Mesenteric fat pad (tissue), 1 donor: ENCODE measurements at regions not wholly inside any gene's neighbourhood (a gene's known extent, or its start where the extent isn't known, plus 50 kb on each side); places are given as distances from the start of the nearest gene placed in this dataset.

Source experiments
- DNase-seq: peaks from one replicate; pipeline ENCODE4 v3.0.0-alpha.2; 2020; ENCODE audit warnings: low spot score
- donor health status: DM: yes; HTN: yes; CAD: no.

DNA sequence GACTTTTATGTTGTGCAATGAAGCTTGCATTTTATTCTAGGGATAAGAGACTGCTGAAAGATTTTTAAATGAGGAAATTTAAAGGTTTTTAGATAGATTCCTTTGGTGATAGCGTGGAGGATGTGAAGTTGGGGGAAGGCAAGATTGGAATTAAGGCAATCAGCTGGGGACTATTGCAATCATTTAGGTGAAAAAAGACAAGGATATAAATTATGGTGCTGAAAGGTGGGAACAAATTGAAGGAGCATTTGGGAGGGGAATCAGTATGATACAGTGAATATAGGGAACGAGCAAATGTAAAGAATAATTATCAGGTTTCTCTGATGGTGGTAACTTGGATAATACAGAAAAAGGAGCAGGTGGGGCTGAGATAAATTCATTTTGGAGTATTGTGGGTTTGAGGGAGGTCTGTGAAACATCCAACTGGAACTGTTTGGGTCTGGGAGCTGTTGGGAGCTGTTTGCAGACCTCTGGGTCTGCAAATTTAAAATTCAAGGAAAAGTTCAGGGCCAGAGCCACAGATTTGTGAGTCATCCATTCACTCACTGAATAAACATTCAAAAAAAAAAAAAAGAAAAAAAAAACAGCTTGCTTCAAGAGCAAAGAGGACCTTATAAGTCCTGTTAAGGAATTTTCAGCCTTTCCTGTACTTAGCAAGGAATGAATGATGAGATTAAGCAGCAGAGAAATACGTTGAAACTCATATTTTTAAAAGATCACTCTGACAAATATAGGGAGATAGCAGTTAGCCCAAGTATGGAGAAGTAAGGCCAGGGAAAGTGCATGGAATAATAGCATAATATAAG, 257.5 kb upstream of the FN1 start:
- no peak for DNase-seq

DNA sequence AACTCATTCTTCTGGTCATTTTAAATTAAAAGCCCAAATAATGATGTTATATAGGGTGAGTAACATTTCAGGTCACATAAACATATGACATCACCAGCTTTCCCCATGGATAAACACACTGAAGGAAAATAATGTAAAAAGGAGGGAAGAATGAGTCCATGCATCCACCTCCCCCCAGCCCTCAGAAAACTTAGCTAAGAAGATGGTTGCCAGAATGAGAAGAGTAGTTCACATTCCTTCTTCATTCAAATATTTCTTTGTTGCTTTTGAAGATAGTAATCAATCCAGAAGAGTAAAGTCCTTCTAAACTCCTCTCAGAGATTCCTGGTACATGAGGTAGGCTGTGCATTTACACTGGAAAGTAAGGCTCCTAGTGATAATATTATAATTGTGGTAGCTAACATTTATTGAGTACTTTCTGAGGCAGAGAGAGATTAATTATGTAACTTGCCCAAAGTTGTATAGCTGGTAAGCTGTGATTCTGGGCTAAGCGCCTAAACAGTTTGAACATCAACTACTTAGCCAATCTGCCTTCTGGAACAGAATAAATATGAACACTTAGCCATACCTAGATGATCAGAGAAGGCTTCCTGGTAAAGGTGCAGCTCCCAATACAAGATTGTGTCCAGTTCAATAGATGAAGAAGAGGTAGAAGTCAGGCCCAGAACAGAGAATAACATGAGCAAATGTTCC, 256.7 kb upstream of the FN1 start:
- no peak for DNase-seq

DNA sequence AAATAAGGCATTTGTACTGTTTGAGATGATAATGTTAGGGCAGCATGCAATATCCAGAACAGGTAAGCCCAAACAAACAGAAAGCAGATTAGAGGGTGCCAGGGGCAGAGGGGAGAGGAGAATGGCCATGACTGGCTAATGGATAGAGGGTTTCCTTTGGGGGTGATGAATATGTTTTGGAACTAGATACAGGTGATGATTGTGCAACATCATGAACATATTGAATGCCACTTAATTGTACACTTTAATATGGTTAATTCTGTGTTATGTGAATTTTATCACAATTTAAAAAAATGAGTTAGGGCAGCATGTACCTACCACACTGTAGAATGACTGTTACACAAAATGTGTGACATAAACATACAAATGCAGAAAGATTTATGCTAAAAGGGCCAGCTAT, 255.5 kb upstream of the FN1 start:
- no peak for DNase-seq

DNA sequence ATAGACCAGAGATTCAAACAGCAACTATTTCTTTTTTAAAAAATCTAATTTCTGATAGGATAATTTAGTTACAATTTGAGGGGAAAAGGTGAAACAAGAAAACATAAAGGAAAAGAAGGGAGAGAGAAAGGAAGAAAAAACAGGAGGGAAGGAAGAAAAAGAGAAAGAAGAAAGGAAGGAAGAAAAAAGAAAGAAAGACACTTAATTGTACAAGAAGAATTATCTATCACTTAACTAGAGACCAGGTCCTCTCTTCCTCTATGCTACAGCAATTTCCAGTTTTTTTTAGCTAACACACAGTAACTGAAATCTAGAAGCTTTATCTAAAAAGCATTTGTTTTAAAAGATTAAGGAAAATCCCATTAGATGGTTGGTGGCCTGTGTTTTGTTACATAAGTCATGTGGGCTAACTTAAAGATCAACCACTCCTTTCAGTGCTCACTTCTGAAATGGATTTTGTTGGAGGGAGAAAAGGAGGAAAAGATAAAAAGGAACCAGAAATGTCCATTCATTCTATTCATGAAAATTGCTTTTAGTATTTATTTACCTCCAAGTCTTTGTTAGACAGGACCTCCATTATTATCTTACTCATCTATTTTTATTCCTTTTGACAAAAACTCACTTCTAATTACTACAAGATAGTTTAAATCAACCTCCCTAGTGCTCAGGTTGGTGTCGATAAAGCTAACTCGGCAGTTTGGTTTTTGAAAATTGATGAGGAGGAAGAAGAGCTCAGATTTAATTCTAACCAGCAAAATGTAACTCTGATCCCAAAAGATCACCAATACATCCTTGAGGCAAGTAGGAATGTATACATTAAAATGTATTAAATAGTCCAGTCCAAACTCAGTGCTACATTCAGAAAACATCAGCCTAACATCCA, 251.5 kb upstream of the FN1 start:
- no peak for DNase-seq

DNA sequence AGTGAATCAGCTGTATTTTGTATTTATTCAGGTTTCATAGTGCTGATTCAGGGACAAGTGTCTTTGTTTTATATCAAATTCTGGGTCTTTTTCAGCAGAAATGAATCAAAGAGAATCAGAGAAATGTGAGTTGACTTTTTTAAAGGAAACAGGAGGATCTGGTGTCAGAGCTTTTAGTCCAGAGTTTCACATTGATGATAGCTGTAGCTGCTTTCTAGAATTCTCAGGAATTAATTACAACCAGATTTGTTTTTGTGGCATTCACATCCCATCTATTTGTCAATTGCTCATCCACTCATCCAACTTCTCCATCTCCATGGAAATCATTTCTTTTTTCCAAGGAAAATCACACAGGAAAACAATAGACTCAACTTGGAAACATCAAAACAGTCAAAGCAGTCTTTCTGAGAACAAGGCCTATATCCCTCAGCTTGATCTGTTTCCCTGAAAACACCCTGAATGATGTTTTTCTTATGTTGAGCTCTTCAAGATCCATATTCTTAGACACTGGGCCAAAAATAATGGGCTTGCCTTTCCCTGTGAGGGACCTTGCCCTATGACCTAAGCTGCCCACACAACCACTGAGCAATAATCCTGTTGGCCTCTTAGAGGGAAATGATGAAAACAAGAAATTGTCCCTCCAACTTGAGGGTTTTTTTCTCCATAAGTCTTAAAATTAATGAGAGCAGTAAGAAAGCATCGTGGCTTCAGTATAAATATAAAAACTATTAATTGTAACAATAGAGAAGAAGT, 249.5 kb upstream of the FN1 start:
- no peak for DNase-seq

DNA sequence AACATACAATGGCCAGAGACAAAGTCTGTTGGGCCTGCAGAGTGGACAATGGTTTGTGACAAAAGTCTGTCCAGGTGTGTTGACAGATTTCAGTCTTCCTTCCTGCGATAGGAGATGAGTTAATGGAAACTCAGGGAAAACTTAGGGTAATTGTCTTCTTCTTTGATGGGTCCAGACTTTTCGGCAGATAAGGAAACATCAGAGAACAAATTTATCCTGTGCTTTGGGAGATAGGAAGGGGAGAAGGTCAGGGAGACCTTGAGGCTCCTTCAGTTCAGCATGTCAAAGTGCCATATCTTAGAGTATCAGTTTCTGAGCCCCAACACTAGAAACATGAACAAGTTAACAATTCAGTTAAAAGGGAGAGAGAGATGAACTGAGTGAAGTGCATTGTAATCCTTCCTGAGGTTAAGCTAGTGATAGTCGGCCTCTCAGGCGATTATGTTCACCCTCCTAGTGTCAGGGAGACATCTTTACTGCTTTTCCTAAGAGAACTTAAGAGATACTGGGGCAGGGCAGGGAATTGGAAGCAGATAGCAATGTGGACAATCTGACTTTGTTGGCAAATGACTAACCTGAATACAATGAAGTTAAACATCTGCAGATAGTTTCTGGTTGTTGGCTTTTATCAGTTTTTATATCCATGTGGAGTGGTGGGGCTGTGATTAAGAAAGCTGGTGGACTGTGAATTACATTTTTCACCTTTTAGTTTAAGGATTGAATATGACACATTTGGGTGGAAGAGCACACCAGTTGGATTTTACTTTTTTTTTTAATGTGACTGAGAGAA, 248.8 kb upstream of the FN1 start:
- no peak for DNase-seq

DNA sequence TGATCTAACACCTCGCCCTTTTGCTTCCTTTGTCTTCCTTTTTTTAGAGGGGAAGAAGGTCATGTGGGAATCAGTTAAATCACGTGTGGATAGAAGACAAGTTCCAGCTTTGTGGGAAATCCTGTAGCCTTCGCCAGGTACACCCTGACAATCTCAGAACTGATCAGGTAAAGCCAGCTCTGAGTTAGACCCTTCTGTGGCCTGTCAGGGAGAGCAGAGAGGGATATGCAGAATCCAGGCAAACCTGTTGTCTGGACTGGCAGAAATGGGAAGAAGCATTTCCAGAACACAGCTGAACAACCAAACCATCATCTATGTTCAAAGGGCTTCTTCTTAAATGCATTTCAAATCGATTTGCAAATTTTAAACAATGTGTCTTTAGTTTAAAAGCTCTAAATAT, 247.4 kb upstream of the FN1 start:
- no peak for DNase-seq

DNA sequence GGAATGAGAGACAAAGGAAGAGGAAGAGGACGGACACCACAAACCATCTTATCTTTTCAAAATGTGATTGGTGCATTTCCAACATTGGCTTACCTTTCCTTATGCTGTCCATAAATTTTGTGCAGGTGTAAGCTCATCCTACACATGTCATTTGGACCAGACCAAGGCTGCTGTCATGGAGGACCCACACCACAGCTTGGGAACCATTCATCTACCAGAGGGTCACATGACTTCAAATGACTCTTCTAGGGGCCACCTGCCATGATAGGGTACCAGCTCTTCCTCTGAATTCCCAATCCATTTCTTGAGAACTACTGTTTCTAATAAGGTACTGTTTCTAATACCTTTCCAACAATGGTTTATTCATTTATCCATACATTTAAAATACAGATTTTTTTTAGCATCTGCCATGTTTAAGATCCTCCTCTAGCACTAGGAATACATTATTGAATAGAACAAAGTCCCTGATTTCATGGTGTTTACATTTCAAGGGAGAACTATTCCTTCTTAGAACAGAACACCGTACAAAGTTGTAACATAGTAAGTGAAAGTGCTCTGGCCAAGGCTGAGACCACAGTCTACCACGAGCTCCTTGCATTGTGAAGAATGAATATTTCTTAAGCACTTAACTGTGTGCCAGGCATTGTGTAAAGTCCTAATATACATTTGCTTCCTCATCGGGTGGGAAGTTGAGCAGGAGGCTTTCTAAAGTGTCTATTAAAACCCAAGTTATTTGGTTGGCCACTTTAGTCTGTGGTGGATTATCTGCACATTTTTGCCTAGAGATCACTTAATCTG, 246.1 kb upstream of the FN1 start:
- no peak for DNase-seq

DNA sequence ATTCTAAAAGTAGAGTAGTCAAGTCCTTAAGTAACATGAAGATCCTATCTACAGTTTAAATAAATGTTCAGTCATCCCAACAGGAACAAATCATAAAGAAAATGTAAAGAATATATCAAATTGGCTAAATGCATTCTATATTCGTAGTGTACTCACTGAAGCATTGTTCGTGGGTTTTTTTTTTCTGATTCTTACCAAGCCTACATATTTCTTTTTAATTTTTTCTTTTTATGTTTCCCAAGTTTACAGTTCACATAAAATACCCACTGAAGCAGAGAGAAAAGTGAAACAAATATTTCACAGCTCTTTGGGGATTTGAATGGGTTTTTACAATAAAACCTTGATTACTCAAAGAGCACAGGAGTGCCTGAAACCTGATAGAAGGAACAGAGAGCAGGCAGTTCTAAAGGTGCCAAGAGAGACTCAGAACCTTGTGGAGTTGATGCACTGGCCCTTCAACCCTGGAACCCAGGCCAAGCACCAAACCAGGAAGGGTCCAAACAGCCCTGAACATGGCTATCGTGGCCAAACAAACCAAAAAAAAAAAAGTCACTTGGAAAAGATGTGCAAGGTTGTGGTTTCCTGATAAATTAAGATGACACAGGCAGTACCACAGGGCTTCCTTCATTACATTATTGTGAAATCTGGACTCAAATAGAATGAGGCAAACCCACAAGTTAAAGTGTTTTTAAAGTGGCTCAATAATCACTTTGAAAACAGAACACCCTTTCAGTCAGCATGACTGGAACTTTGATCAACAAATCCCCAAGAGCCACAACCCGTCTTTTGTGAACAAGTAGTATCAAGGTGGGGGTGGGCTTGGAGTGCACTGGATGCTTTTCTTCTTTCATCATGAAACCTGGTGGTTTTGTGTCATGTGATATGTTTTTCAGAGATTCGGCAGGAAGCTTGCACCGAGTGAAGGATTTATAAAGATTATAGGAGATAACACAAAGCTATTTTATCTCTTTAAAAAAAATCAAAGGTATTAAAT, 245.0 kb upstream of the FN1 start:
- no peak for DNase-seq

DNA sequence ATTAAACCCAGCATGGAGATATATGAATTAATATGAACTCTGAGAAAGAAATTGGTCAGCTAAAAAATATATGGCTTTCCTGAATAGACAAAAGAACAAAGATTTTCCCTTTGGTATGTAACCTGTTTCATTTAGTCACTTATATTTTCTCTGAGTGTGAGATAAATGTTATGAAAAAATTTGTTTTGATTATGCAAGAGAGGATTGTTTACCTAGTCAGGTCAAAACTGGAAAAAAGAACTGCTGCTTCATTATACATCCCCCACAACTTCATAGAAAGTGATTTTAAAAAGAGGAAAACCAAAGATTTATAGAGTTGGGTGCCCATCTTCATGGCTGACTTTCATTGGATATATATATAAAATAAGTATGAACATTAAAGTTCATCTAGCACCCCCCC, 242.2 kb upstream of the FN1 start:
- DNase-seq: no peak

DNA sequence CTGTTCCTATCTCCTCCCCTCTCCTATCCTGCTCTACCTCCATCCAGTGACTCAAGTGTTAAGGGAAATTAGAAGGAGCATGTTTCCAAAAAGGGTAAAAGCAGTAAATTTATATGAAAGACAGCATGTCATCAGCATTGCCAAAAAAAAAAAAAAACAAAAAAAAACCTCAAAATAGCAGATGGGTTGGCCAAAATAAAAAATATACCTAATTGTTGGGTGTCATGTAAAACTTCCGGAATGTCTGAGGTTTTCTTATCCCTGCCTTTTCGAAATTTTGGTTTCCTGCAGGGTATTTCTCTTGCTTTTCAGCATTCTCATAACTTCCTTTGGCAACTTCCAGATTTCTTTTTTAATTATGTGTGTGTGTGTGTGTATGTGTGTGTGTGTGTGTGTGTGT, 241.6 kb upstream of the FN1 start:
- DNase-seq: no peak

DNA sequence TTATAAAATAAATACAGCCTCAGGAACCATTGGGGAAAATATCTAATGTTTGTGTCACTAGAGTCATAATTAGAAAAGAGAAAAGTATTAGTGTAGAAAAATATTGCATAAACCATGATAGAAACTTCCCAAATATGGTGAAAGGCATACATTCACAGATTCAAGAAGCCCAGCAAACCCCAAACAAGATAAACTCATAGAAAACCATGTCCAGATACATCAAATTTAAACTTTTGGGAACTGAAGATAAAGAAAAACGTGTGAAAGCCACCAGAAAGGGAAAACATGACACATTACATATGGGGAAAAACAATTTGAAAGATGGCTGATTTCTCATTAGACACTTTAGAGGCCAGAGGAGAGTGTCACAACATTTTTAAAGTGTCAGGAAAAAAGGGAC, 236.5 kb upstream of the FN1 start:
- no peak for DNase-seq

DNA sequence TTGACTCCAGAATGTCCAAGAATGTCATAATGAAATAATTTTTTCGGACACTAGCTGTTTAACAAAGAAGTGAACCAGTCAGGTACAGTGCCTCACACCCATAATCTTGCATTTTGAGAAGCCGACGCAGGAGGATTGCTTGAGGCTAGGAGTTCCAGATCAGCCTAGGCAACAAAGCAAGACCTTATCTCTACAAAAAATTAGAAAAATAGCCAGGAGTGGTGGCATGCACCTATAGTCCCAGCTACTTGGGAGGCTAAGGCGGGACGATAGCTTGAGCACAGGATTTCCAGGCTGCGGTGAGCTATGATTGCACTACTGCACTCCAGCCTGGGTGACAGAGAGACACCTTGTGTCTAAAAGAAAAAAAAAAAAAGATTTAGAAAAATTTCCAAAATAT, 235.8 kb upstream of the FN1 start:
- no peak for DNase-seq

DNA sequence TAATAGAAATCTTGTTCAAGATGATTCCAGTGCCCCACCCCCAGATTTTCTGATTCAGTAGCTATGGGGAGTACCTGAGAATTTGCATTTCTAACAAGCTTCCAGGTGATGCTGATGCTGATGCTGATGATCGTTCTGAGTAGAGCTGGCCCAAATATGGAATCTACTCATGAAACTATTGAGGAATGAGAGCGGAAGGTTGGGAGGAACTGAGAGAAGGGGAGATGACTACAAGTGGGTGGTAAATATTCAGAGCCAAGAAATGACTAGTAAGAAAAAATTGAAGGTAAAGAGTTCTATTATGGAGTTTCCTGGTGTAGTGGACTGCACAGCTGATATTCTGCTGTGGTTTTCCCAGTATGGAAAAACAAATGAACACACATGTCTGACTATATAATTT, 235.4 kb upstream of the FN1 start:
- DNase-seq: no peak

DNA sequence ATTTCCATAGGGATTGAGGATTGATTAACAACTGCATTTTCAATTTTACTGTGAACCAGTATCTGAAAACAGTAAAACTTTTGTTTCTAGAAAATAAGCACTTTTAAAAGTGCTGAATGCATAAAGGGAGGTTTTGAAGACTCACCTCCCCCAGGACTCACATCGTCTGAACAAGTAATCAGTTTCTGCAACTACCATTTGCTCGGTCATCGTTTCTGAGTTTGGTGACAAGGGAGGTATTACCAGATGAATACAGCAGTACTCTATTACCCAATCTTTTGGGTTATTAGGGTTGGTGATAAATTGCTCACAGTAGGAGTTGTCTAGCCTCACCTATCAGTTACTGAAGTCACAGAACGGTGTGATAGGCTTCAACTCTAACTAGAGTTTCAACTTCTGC, 234.5 kb upstream of the FN1 start:
- no peak for DNase-seq

DNA sequence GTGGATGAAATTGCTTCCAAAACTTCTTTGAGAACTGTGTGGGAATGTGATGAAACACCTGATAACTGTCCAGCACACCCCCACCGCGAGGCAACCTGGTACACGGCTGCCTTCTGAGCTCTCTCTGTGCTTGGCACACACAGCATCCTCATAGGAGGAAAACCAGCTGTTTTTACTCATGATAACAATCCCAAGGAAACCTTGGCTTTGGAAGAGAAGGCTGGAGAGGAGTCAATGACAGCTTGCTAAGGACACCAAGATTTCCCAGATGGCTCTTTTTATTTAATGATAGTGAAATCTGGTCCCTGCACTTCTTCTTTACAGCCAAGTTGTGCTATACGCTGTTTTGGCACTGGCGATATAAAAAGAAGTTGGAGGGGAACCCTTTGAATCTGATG, 232.5 kb upstream of the FN1 start:
- no peak for DNase-seq

DNA sequence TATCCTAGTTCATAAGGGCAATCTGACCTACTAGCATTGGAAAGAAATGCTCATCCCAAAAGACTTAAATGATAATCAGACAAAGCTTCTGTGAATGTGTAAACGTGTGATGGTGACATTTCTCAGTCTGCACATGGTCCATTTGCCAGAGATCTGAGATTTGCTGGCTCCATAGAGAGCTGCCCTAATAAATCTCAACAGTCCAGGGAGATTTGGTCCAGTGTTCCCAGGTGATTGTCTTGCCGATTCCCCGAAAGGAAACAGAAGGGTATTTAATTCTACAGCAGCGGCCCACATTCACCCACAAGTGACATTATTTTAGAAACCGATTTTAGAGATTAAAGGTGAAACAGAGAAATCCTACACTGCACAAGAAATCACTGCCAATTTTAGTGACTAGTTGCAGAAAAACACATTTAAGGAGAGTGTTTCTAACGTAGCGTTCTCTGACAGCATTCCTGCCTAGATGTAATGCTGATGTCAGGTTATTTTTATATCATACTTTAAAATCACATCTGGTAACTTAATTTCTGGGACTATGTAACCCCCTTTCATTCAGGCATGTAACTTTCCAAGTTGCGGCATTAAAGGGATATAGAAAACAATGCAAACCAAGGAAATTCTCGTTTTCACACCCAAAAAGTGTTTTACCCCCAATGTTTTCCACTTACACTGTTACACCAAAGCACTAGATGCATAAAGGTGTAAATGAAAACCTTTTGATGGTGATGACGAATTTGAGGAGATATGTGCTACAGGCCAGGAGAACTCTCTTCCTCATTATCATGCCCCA, 231.9 kb upstream of the FN1 start:
- no peak for DNase-seq
